ENCODE measurements at regions not wholly inside any gene's neighbourhood (a gene's known extent, or its start where the extent isn't known, plus 50 kb on each side); places are given as distances from the start of the nearest gene placed in this dataset.

DNA sequence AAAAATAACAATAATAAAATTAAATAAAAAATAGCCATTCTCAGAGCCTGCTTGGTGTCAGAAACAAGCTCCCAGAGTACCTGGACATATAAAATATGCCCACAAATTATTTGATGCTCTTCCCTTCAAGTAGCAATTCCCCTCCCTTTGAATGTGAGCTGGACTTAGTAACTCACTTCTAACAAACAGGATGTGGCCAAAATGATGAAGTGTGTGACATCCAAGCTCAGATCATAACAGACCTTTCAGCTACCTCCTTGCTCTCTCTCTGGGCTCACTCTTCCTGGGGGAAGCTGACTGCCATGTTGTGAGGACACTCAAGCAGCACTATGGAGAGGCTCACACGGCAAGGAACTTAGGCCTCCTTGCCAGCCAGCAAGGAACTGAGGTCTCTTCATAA lies 69.0 kb downstream of the SPRY4 start (continued):
- TF ChIP-seq, protein P1, sequence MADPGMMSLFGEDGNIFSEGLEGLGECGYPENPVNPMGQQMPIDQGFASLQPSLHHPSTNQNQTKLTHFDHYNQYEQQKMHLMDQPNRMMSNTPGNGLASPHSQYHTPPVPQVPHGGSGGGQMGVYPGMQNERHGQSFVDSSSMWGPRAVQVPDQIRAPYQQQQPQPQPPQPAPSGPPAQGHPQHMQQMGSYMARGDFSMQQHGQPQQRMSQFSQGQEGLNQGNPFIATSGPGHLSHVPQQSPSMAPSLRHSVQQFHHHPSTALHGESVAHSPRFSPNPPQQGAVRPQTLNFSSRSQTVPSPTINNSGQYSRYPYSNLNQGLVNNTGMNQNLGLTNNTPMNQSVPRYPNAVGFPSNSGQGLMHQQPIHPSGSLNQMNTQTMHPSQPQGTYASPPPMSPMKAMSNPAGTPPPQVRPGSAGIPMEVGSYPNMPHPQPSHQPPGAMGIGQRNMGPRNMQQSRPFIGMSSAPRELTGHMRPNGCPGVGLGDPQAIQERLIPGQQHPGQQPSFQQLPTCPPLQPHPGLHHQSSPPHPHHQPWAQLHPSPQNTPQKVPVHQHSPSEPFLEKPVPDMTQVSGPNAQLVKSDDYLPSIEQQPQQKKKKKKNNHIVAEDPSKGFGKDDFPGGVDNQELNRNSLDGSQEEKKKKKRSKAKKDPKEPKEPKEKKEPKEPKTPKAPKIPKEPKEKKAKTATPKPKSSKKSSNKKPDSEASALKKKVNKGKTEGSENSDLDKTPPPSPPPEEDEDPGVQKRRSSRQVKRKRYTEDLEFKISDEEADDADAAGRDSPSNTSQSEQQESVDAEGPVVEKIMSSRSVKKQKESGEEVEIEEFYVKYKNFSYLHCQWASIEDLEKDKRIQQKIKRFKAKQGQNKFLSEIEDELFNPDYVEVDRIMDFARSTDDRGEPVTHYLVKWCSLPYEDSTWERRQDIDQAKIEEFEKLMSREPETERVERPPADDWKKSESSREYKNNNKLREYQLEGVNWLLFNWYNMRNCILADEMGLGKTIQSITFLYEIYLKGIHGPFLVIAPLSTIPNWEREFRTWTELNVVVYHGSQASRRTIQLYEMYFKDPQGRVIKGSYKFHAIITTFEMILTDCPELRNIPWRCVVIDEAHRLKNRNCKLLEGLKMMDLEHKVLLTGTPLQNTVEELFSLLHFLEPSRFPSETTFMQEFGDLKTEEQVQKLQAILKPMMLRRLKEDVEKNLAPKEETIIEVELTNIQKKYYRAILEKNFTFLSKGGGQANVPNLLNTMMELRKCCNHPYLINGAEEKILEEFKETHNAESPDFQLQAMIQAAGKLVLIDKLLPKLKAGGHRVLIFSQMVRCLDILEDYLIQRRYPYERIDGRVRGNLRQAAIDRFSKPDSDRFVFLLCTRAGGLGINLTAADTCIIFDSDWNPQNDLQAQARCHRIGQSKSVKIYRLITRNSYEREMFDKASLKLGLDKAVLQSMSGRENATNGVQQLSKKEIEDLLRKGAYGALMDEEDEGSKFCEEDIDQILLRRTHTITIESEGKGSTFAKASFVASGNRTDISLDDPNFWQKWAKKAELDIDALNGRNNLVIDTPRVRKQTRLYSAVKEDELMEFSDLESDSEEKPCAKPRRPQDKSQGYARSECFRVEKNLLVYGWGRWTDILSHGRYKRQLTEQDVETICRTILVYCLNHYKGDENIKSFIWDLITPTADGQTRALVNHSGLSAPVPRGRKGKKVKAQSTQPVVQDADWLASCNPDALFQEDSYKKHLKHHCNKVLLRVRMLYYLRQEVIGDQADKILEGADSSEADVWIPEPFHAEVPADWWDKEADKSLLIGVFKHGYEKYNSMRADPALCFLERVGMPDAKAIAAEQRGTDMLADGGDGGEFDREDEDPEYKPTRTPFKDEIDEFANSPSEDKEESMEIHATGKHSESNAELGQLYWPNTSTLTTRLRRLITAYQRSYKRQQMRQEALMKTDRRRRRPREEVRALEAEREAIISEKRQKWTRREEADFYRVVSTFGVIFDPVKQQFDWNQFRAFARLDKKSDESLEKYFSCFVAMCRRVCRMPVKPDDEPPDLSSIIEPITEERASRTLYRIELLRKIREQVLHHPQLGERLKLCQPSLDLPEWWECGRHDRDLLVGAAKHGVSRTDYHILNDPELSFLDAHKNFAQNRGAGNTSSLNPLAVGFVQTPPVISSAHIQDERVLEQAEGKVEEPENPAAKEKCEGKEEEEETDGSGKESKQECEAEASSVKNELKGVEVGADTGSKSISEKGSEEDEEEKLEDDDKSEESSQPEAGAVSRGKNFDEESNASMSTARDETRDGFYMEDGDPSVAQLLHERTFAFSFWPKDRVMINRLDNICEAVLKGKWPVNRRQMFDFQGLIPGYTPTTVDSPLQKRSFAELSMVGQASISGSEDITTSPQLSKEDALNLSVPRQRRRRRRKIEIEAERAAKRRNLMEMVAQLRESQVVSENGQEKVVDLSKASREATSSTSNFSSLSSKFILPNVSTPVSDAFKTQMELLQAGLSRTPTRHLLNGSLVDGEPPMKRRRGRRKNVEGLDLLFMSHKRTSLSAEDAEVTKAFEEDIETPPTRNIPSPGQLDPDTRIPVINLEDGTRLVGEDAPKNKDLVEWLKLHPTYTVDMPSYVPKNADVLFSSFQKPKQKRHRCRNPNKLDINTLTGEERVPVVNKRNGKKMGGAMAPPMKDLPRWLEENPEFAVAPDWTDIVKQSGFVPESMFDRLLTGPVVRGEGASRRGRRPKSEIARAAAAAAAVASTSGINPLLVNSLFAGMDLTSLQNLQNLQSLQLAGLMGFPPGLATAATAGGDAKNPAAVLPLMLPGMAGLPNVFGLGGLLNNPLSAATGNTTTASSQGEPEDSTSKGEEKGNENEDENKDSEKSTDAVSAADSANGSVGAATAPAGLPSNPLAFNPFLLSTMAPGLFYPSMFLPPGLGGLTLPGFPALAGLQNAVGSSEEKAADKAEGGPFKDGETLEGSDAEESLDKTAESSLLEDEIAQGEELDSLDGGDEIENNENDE (IDR thresholded peaks at IDR 0.05; ENCODE audit: insufficient replicate concordance, low read length), result no peak
- TF ChIP-seq POU5F1 (IDR thresholded peaks at IDR 0.05; ENCODE audit: low read depth, low read length) (no peak), SP2 (IDR thresholded peaks at IDR 0.05; ENCODE audit: low read length) (no peak), RAD21 (IDR thresholded peaks at IDR 0.05 in 1 of 2, conservative IDR thresholded peaks at IDR 0.05 in 1 of 2; ENCODE audit: low read depth in 2 of 2, low read length in 2 of 2) (no peak), RBBP5 (IDR thresholded peaks at IDR 0.05; ENCODE audit: borderline replicate concordance, low read depth, low read length) (no peak), TBP (IDR thresholded peaks at IDR 0.05; ENCODE audit: low read depth, low read length) (no peak), HDAC6 (IDR thresholded peaks at IDR 0.05; ENCODE audit: low read depth, low read length) (no peak), SUZ12 (IDR thresholded peaks at IDR 0.05; ENCODE audit: low read length) (no peak), SIRT6 (IDR thresholded peaks at IDR 0.05; ENCODE audit: low read length) (no peak), ASH2L (IDR thresholded peaks at IDR 0.05; ENCODE audit: low read length) (no peak), SRF (IDR thresholded peaks at IDR 0.05; ENCODE audit: low read depth, low read length) (no peak)
- TF ChIP-seq, protein P2, sequence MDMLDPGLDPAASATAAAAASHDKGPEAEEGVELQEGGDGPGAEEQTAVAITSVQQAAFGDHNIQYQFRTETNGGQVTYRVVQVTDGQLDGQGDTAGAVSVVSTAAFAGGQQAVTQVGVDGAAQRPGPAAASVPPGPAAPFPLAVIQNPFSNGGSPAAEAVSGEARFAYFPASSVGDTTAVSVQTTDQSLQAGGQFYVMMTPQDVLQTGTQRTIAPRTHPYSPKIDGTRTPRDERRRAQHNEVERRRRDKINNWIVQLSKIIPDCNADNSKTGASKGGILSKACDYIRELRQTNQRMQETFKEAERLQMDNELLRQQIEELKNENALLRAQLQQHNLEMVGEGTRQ (IDR thresholded peaks at IDR 0.05; ENCODE audit: low read length), result no peak
